Dermis blood vessel endothelial cell (primary cell): ENCODE measurements at regions not wholly inside any gene's neighbourhood (a gene's known extent, or its start where the extent isn't known, plus 50 kb on each side); places are given as distances from the start of the nearest gene placed in this dataset.

Source experiments
- DNase-seq: peaks from one replicate; pipeline ENCODE4 v3.0.0; 2010

GRCh38 chrX:25213611-25214010 lies 197.8 kb upstream of the ARX start:
- DNase-seq = no peak

GRCh38 chrX:25207803-25208475 lies 192.2 kb upstream of the ARX start:
- no peak for DNase-seq

DNA sequence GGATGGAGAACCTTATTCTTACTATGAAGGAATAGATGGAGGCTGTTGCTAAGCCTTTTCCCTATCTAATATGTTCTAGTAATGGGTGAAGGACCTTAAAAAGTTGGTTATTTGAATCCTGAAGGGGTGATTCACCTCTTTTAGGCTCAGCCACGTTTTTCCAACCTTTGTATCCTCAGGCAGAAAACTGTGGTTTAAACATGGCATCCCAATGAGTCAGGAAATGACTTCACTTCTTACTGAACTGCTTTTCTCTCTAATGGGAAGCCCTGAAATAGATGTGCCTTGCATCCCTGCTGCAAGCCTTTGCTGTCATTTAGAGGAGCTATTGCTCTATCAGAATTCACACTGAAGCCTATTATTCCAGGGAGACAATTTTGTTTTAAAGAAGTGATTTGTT lies 191.0 kb upstream of the ARX start:
- no peak for DNase-seq

DNA sequence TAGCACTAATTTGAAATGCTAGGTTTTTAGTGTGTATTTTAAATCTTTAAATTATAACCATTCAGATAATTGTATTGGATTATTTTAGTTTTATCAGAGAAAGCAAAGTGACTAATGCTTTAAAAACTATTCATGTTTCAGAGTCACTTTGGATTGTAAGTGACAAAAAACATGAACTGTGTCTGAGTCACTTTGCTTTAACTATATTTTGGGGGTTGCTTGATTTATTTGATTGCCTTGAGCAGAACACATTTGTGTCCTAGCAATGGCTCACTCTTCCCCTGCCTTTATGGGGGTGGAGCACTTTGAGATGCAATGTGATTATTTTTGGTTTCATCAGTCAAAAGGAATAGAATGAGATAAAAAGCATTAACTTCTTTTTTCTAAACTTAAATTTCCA lies 188.4 kb upstream of the ARX start:
- no peak for DNase-seq

DNA sequence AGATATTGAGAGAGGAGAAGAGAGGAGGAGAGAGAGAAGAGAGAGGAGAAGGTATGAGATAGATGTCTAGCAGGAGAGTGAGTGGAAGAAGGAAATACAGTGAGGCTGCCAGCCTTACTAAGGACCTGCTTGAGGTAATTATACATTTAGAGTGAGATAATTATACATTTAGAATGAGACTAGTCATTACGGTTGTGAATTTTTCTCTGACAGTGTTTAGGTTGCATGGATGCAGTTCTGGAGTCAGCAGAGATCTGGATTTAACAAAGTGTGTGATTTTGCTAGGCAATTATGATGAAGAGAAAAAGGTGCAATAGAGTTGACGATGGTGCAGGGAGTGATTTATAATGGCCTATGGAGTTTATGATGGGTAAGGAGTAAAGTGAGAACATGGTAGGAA lies 187.1 kb upstream of the ARX start:
- no peak for DNase-seq

- DNase-seq = no peak
Measured at GRCh38 chrX:25198891-25199290, 183.1 kb upstream of the ARX start.

- no peak for DNase-seq
Measured at GRCh38 chrX:25198253-25198652, 182.5 kb upstream of the ARX start.

DNA sequence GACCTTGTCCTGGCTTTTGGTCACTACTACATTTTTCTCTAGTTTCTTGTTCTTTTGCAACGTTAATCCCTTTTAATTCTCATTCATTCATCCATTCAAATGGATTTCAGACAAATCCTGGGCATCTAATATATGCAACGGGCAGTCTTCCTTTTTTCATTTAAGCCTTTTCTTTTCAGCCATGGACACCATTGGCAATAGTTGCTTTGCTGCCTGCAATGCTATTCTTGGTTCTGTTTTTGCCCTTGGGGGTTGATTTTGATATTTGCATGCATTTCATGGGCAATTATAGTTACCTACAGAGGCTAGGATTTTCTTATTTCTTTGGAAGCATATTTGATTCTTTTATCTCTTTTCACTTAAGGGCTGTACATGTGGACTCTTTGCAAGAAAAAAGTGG lies 180.5 kb upstream of the ARX start:
- no peak for DNase-seq

GRCh38 chrX:25191403-25191802 lies 175.6 kb upstream of the ARX start:
- DNase-seq = no peak

GRCh38 chrX:25181775-25182174 lies 166.0 kb upstream of the ARX start:
- no peak for DNase-seq

DNA sequence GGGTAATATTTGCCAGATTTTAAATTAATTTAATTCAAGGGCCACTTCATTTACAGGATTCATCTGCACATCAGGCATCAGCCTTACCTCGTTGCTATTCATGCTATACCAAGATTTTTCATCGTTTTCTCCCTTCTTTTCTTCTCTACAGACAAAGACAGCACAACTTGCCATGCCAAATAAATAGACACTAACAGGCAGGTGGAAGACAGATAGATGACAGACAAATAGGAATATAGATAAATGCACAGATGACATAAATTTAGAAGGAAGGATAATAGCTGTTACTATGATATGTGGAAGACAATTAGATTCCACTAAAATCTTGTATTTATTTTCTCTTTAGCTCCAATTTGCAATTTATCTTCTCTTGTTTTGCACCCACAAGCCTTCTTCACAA lies 164.5 kb upstream of the ARX start:
- no peak for DNase-seq

- no peak for DNase-seq
Measured at GRCh38 chrX:25178555-25178954, 162.8 kb upstream of the ARX start.

DNA sequence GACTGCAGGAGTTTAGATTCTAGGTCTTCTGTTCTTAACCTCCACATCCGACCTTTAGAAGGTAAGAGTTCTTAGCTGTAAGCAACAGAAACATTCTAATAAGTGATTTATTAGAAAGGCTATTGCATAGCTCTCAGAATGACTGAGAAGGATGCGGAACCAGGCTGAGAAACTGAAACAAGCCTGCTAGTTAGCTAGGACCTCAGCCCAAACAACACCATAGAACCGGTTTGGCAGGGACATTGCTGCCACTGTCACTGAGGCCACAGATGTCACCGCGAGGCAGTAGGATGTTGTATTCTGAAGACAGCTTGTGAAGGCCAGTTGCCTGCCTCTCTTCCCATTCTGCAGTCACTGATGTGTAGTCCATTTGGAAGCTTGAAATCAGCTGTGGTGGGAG lies 160.0 kb upstream of the ARX start:
- DNase-seq = no peak

- DNase-seq = no peak
Measured at GRCh38 chrX:25175171-25175570, 159.4 kb upstream of the ARX start.

- DNase-seq = no peak
Measured at GRCh38 chrX:25166546-25166945, 150.8 kb upstream of the ARX start.

- DNase-seq = no peak
Measured at GRCh38 chrX:25166145-25166544, 150.4 kb upstream of the ARX start.

DNA sequence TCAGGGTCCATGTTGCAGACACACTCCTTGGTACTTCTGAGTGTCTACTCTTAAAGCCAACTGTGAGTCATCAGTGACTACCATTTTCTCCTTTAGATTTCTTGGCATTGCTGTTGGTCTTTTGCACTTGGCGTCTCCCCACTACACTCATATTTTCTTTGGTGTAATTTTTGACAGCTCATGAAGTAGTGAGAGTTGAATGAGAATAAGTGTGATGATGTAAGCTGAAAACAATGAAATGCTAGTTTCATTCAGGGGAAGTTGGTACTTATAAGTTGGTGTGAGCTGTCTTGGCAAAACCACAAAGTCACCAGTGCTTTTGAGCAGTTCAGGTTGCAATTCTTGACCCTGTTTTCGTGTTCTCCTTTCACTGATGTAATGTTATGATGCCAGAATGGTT lies 142.9 kb upstream of the ARX start:
- DNase-seq = no peak

GRCh38 chrX:25156832-25157231 lies 141.1 kb upstream of the ARX start:
- no peak for DNase-seq

- no peak for DNase-seq
Measured at GRCh38 chrX:25156323-25156722, 140.6 kb upstream of the ARX start.

GRCh38 chrX:25154168-25154567 lies 138.4 kb upstream of the ARX start:
- DNase-seq = no peak

- no peak for DNase-seq
Measured at GRCh38 chrX:25151749-25152148, 136.0 kb upstream of the ARX start.

GRCh38 chrX:25144043-25144940 lies 128.5 kb upstream of the ARX start:
- peak; percentile 66 for DNase-seq

DNA sequence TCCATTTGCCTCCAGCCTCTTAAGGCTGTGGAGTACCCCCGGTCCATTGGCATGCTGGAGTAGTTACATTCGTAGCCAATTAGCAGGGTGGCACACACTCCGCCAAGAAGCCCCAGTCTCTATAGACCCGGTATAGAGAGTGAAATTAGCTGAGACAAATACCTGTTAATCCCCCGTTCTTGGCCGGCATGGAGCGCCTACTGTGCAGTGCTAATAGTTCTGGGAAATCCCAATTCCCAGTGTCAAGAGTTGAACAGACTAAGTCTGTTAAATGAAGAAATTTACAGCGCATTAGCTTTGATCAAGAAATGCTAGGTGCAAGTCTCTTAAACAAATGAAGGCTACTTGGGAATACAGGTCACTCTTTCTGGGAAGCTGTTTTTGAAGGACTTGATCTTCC lies 127.8 kb upstream of the ARX start:
- no peak for DNase-seq

- DNase-seq = no peak
Measured at GRCh38 chrX:25141684-25142083, 125.9 kb upstream of the ARX start.
